ENCODE measurements at regions not wholly inside any gene's neighbourhood (a gene's known extent, or its start where the extent isn't known, plus 50 kb on each side); places are given as distances from the start of the nearest gene placed in this dataset.
A peak's percentile ranks its signal among the peaks of the same experiment; 100 is the strongest.
"Not testable (repeated sequence)": the region's sequence is repeated elsewhere in the genome, so short reads cannot be mapped to it uniquely, and the experiment has no call there.

GRCh38 chr2:89076771-89077170 lies 385.3 kb downstream of the RPIA start:
- BruUV-seq (replicated peaks); H3K36me3 ChIP-seq (ENCODE audit: control insufficient read depth in 2 of 2, insufficient read depth in 2 of 2, low read length in 1 of 2); FAIRE-seq; H3K9me3 ChIP-seq (replicated peaks; ENCODE audit: control insufficient read depth, insufficient read depth, low read length); H3K4me3 ChIP-seq; in situ Hi-C loops (cut with MboI); H3K9ac ChIP-seq (ENCODE audit: control insufficient read depth, insufficient read depth, low read length); H3K4me2 ChIP-seq (ENCODE audit: control insufficient read depth, insufficient read depth); H2AFZ ChIP-seq (ENCODE audit: control insufficient read depth, low read depth, low read length); H3K79me2 ChIP-seq (ENCODE audit: control insufficient read depth, insufficient read depth, low read length); H3K4me1 ChIP-seq (ENCODE audit: control insufficient read depth, insufficient read depth, low read length); SMC1A ChIA-PET (ENCODE audit: uncharacterized antibody, unreplicated experiment); H4K20me1 ChIP-seq (ENCODE audit: control insufficient read depth, insufficient read depth); ATAC-seq; CTCF ChIA-PET; intact Hi-C loops (cut with micrococcal nuclease; ENCODE audit: unreplicated experiment); H3K27ac ChIP-seq (ENCODE audit: control insufficient read depth, insufficient read depth); DNase-seq (ENCODE audit: low read depth, low spot score); POLR2A ChIA-PET; RAD21 ChIA-PET (ENCODE audit: unreplicated experiment); H3K27me3 ChIP-seq (replicated peaks in 1 of 2; ENCODE audit: control insufficient read depth in 2 of 2, insufficient read depth in 2 of 2, low read length in 1 of 2): not testable (repeated sequence)
- WGBS (ENCODE audit: insufficient coverage, insufficient replicate concordance, low lambda C conversion rate, missing lambda C conversion rate) = 27% methylated on average over 3 of the region's 4 CpGs

DNA sequence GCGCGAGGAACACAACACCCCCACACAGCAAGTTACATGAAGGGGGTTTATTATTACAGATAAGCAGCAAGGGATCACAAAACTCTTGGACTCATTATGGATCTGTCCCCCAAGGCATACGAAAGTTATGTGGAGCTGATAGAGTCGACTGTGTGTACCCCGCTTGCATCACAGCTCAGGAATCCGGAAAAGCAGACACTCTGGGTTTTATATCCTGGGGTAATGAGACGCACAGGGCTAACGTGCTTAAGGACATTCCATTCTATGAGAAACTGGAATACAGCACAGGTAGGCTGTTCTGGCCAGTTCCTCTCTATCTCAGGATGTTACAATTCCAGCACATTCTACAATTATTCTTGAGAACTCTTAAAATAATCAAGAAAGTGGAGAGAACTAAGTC lies 401.4 kb downstream of the RPIA start:
- intact Hi-C loops (cut with micrococcal nuclease; ENCODE audit: unreplicated experiment); H3K4me3 ChIP-seq; SMC1A ChIA-PET (ENCODE audit: uncharacterized antibody, unreplicated experiment); BruUV-seq (replicated peaks); DNase-seq (ENCODE audit: low read depth, low spot score); H3K4me1 ChIP-seq (ENCODE audit: control insufficient read depth, insufficient read depth, low read length); CTCF ChIA-PET; H3K79me2 ChIP-seq (ENCODE audit: control insufficient read depth, insufficient read depth, low read length); RAD21 ChIA-PET (ENCODE audit: unreplicated experiment); H3K9ac ChIP-seq (ENCODE audit: control insufficient read depth, insufficient read depth, low read length); POLR2A ChIA-PET; ATAC-seq; H4K20me1 ChIP-seq (ENCODE audit: control insufficient read depth, insufficient read depth); H3K27ac ChIP-seq (ENCODE audit: control insufficient read depth, insufficient read depth); H3K27me3 ChIP-seq (replicated peaks in 1 of 2; ENCODE audit: control insufficient read depth in 2 of 2, insufficient read depth in 2 of 2, low read length in 1 of 2); FAIRE-seq; H3K9me3 ChIP-seq (replicated peaks; ENCODE audit: control insufficient read depth, insufficient read depth, low read length); H3K36me3 ChIP-seq (ENCODE audit: control insufficient read depth in 2 of 2, insufficient read depth in 2 of 2, low read length in 1 of 2); H2AFZ ChIP-seq (ENCODE audit: control insufficient read depth, low read depth, low read length); in situ Hi-C loops (cut with MboI); H3K4me2 ChIP-seq (ENCODE audit: control insufficient read depth, insufficient read depth): not testable (repeated sequence)
- WGBS (ENCODE audit: insufficient coverage, insufficient replicate concordance, low lambda C conversion rate, missing lambda C conversion rate) = 58% methylated on average over 8 of the region's 8 CpGs

DNA sequence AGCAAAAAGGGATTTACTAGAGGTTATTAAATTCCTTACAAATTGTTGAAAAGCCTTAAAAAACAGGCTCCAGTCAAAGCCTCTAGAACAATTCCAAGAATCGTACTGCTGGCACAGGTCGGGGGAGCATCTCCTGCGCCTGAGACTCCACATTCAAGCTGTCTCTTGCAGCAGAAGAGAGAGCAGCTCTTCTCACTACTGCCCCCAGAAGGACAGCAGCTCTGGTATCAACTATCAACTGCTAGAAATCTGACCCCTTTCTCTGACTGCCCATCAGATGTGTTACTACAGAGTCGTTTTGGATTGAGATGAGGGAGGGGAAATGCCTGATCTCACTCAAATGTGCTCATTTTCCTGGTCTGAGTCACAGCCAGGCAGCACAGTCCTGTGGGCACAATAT lies 403.6 kb downstream of the RPIA start:
- H3K36me3 ChIP-seq (ENCODE audit: control insufficient read depth in 2 of 2, insufficient read depth in 2 of 2, low read length in 1 of 2); ATAC-seq; H3K4me3 ChIP-seq; POLR2A ChIA-PET; BruUV-seq (replicated peaks); DNase-seq (ENCODE audit: low read depth, low spot score); H3K9me3 ChIP-seq (replicated peaks; ENCODE audit: control insufficient read depth, insufficient read depth, low read length); H3K4me2 ChIP-seq (ENCODE audit: control insufficient read depth, insufficient read depth); H3K4me1 ChIP-seq (ENCODE audit: control insufficient read depth, insufficient read depth, low read length); SMC1A ChIA-PET (ENCODE audit: uncharacterized antibody, unreplicated experiment); H2AFZ ChIP-seq (ENCODE audit: control insufficient read depth, low read depth, low read length); H3K27me3 ChIP-seq (replicated peaks in 1 of 2; ENCODE audit: control insufficient read depth in 2 of 2, insufficient read depth in 2 of 2, low read length in 1 of 2); H3K27ac ChIP-seq (ENCODE audit: control insufficient read depth, insufficient read depth); H3K79me2 ChIP-seq (ENCODE audit: control insufficient read depth, insufficient read depth, low read length); FAIRE-seq; CTCF ChIA-PET; H4K20me1 ChIP-seq (ENCODE audit: control insufficient read depth, insufficient read depth); RAD21 ChIA-PET (ENCODE audit: unreplicated experiment); H3K9ac ChIP-seq (ENCODE audit: control insufficient read depth, insufficient read depth, low read length); intact Hi-C loops (cut with micrococcal nuclease; ENCODE audit: unreplicated experiment); in situ Hi-C loops (cut with MboI): not testable (repeated sequence)
- WGBS (ENCODE audit: insufficient coverage, insufficient replicate concordance, low lambda C conversion rate, missing lambda C conversion rate) = 0% methylated on average over 2 of the region's 4 CpGs

DNA sequence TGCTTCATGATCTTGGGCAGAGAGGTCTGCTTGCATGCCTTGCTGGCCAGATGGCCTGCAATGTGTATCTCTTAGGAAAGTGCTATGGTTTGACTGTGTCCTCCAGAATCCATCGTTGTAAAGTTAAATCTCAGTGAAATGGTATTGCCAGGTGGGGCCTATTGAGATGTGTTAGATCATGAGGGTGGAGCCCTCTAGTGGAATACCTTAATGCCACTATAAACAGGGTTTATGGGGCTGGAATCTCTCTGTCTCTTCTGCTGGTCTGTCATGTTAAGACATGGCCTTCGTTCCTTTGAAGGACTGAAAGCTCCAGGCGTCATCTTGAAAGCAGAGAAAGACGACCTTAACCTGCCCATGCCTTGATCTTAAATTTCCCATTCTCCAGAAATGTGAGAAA lies 411.1 kb downstream of the RPIA start:
- CTCF ChIA-PET; H3K36me3 ChIP-seq (ENCODE audit: control insufficient read depth in 2 of 2, insufficient read depth in 2 of 2, low read length in 1 of 2); in situ Hi-C loops (cut with MboI); H3K9me3 ChIP-seq (replicated peaks; ENCODE audit: control insufficient read depth, insufficient read depth, low read length); H3K9ac ChIP-seq (ENCODE audit: control insufficient read depth, insufficient read depth, low read length); H3K27me3 ChIP-seq (replicated peaks in 1 of 2; ENCODE audit: control insufficient read depth in 2 of 2, insufficient read depth in 2 of 2, low read length in 1 of 2); H3K27ac ChIP-seq (ENCODE audit: control insufficient read depth, insufficient read depth); H2AFZ ChIP-seq (ENCODE audit: control insufficient read depth, low read depth, low read length); SMC1A ChIA-PET (ENCODE audit: uncharacterized antibody, unreplicated experiment); intact Hi-C loops (cut with micrococcal nuclease; ENCODE audit: unreplicated experiment); RAD21 ChIA-PET (ENCODE audit: unreplicated experiment); POLR2A ChIA-PET; FAIRE-seq; H3K4me1 ChIP-seq (ENCODE audit: control insufficient read depth, insufficient read depth, low read length); DNase-seq (ENCODE audit: low read depth, low spot score); H3K4me2 ChIP-seq (ENCODE audit: control insufficient read depth, insufficient read depth); H3K4me3 ChIP-seq; H3K79me2 ChIP-seq (ENCODE audit: control insufficient read depth, insufficient read depth, low read length); BruUV-seq (replicated peaks); H4K20me1 ChIP-seq (ENCODE audit: control insufficient read depth, insufficient read depth): not testable (repeated sequence)
- WGBS (ENCODE audit: insufficient coverage, insufficient replicate concordance, low lambda C conversion rate, missing lambda C conversion rate) = 2% methylated on average over 4 of the region's 4 CpGs
- peak; percentile 37; the same call in 1 of the 3 replicates for ATAC-seq
